D721Med (cell line): ENCODE measurements at regions not wholly inside any gene's neighbourhood (a gene's known extent, or its start where the extent isn't known, plus 50 kb on each side); places are given as distances from the start of the nearest gene placed in this dataset.

ENCODE experiments used
- DNase-seq: peaks from one replicate; pipeline ENCODE4 v3.0.0; 2011; ENCODE audit warnings: low spot score; ENCODE audit not compliant: insufficient read length
- FAIRE-seq: peaks from 2 replicates; lab custom pipeline; 2011; peaks lifted over from hg19 to GRCh38; lab: Jason Lieb, UNC
- CTCF ChIP-seq: IDR thresholded peaks from 2 replicates; pipeline ENCODE4 v1.5.1; 2012; ENCODE audit warnings: mild to moderate bottlenecking, control low read depth; ENCODE audit not compliant: insufficient read depth; ENCODE audit errors: missing control alignments

GRCh38 chr3:111331306-111331705 is 210.7 kb upstream of the CD96 start:
- FAIRE-seq, result no peak
- DNase-seq, result no peak
- TF ChIP-seq CTCF, result no peak

GRCh38 chr3:111331912-111332311 is 210.1 kb upstream of the CD96 start:
- no peak for TF ChIP-seq CTCF
- FAIRE-seq (no peak), DNase-seq (no peak)

GRCh38 chr3:111332488-111333080 is 209.4 kb upstream of the CD96 start:
- TF ChIP-seq CTCF, result no peak
- no peak for DNase-seq
- FAIRE-seq, result no peak

GRCh38 chr3:111333642-111334041 is 208.4 kb upstream of the CD96 start:
- no peak for DNase-seq
- TF ChIP-seq CTCF, result no peak
- FAIRE-seq, result no peak

GRCh38 chr3:111335512-111336303 is 206.3 kb upstream of the CD96 start:
- FAIRE-seq, result no peak
- TF ChIP-seq CTCF, result no peak

GRCh38 chr3:111336511-111336910 is 205.5 kb upstream of the CD96 start:
- no peak for TF ChIP-seq CTCF
- no peak for FAIRE-seq
- no peak for DNase-seq

More at GRCh38 chr3:111335512-111336303, 206.3 kb upstream of the CD96 start:
- DNase-seq, result no peak

- FAIRE-seq (peak; percentile 6), DNase-seq (peak; percentile 24)
Observed at GRCh38 chr3:111338059-111338698, 203.8 kb upstream of the CD96 start.

More at GRCh38 chr3:111338059-111338698, 203.8 kb upstream of the CD96 start:
- TF ChIP-seq CTCF, result peak; percentile 77
